ENCODE measurements at regions not wholly inside any gene's neighbourhood (a gene's known extent, or its start where the extent isn't known, plus 50 kb on each side); places are given as distances from the start of the nearest gene placed in this dataset.

GRCh38 chr7:131883769-131884168 lies 327.3 kb upstream of the PODXL start:
- Histone ChIP-seq H3K4me1 (no peaks in the 10 kb centered on the region), H3K9me3 (0 out of 2 replicates have a peak, but pooled peaks cover 2% of the 10 kb centered on the region), H3K36me3 (replicated peaks) (no peaks in the 10 kb centered on the region), H3K27me3 (ENCODE audit: low read depth) (no peaks in the 10 kb centered on the region), H3K4me3 (no peak overlapping the region)
- in situ Hi-C loops (cut with MboI; ENCODE audit: low sequenced_read_pairs): no loop called here
- no peak for DNase-seq (ENCODE audit: low spot score in 2 of 2)

- Histone ChIP-seq H3K27me3 (ENCODE audit: low read depth) (no peaks in the 10 kb centered on the region), H3K9me3 (0 out of 2 replicates have a peak, but pooled peaks cover 2% of the 10 kb centered on the region), H3K4me3 (no peak overlapping the region), H3K4me1 (no peaks in the 10 kb centered on the region), H3K36me3 (replicated peaks) (no peaks in the 10 kb centered on the region)
- in situ Hi-C loops (cut with MboI; ENCODE audit: low sequenced_read_pairs): no loop called here
- no peak for DNase-seq (ENCODE audit: low spot score in 2 of 2)
Measured at GRCh38 chr7:131883196-131883595, 326.8 kb upstream of the PODXL start.

GRCh38 chr7:131882321-131882720 lies 325.9 kb upstream of the PODXL start:
- in situ Hi-C loops (cut with MboI; ENCODE audit: low sequenced_read_pairs): no loop called here
- Histone ChIP-seq H3K4me3 (no peak overlapping the region), H3K9me3 (0 out of 2 replicates have a peak, but pooled peaks cover 2% of the 10 kb centered on the region), H3K4me1 (no peaks in the 10 kb centered on the region), H3K36me3 (replicated peaks) (no peaks in the 10 kb centered on the region), H3K27me3 (ENCODE audit: low read depth) (no peaks in the 10 kb centered on the region)
- no peak for DNase-seq (ENCODE audit: low spot score in 2 of 2)

GRCh38 chr7:131880078-131880477 lies 323.6 kb upstream of the PODXL start:
- H3K4me3 ChIP-seq: no peak overlapping the region
- no peaks in the 10 kb centered on the region for H3K36me3 ChIP-seq (replicated peaks)
- H3K27me3 ChIP-seq (ENCODE audit: low read depth): no peaks in the 10 kb centered on the region
- H3K9me3 ChIP-seq: no peaks in the 10 kb centered on the region
- no peaks in the 10 kb centered on the region for H3K4me1 ChIP-seq
- in situ Hi-C loops (cut with MboI; ENCODE audit: low sequenced_read_pairs): no loop called here
- no peak for DNase-seq (ENCODE audit: low spot score in 2 of 2)

GRCh38 chr7:131879424-131879823 lies 323.0 kb upstream of the PODXL start:
- H3K27me3 ChIP-seq (ENCODE audit: low read depth): no peaks in the 10 kb centered on the region
- no peak overlapping the region for H3K4me3 ChIP-seq
- DNase-seq (ENCODE audit: low spot score in 2 of 2): no peak
- in situ Hi-C loops (cut with MboI; ENCODE audit: low sequenced_read_pairs): no loop called here
- H3K4me1 ChIP-seq: no peaks in the 10 kb centered on the region
- H3K9me3 ChIP-seq: no peaks in the 10 kb centered on the region
- H3K36me3 ChIP-seq (replicated peaks): no peaks in the 10 kb centered on the region

DNA sequence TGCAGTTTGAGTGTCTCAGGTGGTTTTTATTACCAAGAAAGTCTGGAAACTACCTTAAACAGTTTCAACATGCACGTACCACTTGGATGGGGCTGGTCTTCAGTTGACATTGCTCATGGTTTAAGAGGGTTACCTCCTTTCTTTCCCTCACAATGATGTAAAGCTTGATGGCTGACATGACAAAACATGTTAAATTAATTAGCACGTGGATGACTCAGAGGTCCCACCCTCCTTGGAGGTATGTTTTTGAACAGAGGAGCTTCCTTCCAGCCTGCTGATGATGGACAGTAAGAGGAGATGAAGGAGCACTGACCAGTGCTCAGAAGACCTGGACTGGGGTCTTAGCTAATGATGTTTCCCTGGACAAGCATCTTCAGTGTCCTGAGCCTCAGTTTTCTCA lies 322.3 kb upstream of the PODXL start:
- Histone ChIP-seq H3K4me1 (no peaks in the 10 kb centered on the region), H3K4me3 (no peak overlapping the region), H3K36me3 (replicated peaks) (no peaks in the 10 kb centered on the region), H3K27me3 (ENCODE audit: low read depth) (no peaks in the 10 kb centered on the region), H3K9me3 (no peaks in the 10 kb centered on the region)
- in situ Hi-C loops (cut with MboI; ENCODE audit: low sequenced_read_pairs): no loop called here
- DNase-seq (ENCODE audit: low spot score in 2 of 2): no peak

GRCh38 chr7:131873581-131873980 lies 317.2 kb upstream of the PODXL start:
- no peaks in the 10 kb centered on the region for H3K4me1 ChIP-seq
- H3K36me3 ChIP-seq (replicated peaks): no peaks in the 10 kb centered on the region
- H3K4me3 ChIP-seq: no peak overlapping the region
- no peak for DNase-seq (ENCODE audit: low spot score in 2 of 2)
- H3K9me3 ChIP-seq: no peaks in the 10 kb centered on the region
- H3K27me3 ChIP-seq (ENCODE audit: low read depth): no peaks in the 10 kb centered on the region
- in situ Hi-C loops (cut with MboI; ENCODE audit: low sequenced_read_pairs): no loop called here

DNA sequence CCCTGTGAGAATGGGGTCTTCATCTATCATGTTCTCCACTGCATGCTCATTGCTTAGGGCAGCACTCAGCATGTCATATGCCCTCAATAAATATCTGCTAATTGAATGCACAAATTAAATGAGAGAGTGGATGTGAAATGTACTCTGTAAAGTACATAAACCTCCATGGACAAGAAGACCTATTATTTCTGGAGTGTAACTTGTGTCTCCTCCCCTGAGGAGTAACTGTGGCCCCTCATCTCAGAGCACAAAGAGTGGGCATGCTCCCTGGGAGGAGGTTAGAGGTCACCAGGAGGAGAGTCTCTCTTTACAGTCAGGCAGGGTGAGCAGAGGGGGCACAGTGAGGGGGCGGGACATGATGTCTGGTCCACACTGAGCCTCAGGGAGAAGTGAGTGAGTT lies 313.6 kb upstream of the PODXL start:
- Histone ChIP-seq H3K36me3 (replicated peaks) (no peaks in the 10 kb centered on the region), H3K4me3 (no peak overlapping the region), H3K9me3 (no peaks in the 10 kb centered on the region), H3K4me1 (no peaks in the 10 kb centered on the region), H3K27me3 (ENCODE audit: low read depth) (no peaks in the 10 kb centered on the region; the same call in 1 of the 2 replicates)
- DNase-seq (ENCODE audit: low spot score in 2 of 2): no peak
- in situ Hi-C loops (cut with MboI; ENCODE audit: low sequenced_read_pairs): no loop called here

- DNase-seq (ENCODE audit: low spot score in 2 of 2): no peak
- Histone ChIP-seq H3K4me1 (no peaks in the 10 kb centered on the region), H3K36me3 (replicated peaks) (no peaks in the 10 kb centered on the region), H3K4me3 (no peak overlapping the region), H3K9me3 (no peaks in the 10 kb centered on the region), H3K27me3 (ENCODE audit: low read depth) (no peaks in the 10 kb centered on the region; the same call in 1 of the 2 replicates)
- in situ Hi-C loops (cut with MboI; ENCODE audit: low sequenced_read_pairs): no loop called here
Measured at GRCh38 chr7:131869169-131869844, 312.9 kb upstream of the PODXL start.

- H3K9me3 ChIP-seq: no peaks in the 10 kb centered on the region
- H3K4me3 ChIP-seq: no peak overlapping the region
- H3K36me3 ChIP-seq (replicated peaks): no peaks in the 10 kb centered on the region
- H3K27me3 ChIP-seq (ENCODE audit: low read depth): no peaks in the 10 kb centered on the region; the same call in 1 of the 2 replicates
- in situ Hi-C loops (cut with MboI; ENCODE audit: low sequenced_read_pairs): no loop called here
- H3K4me1 ChIP-seq: no peaks in the 10 kb centered on the region
- DNase-seq (ENCODE audit: low spot score in 2 of 2): no peak
Measured at GRCh38 chr7:131867461-131867860, 311.0 kb upstream of the PODXL start.

- Histone ChIP-seq H3K36me3 (replicated peaks) (no peaks in the 10 kb centered on the region), H3K9me3 (no peaks in the 10 kb centered on the region), H3K4me1 (no peaks in the 10 kb centered on the region), H3K4me3 (no peak overlapping the region), H3K27me3 (ENCODE audit: low read depth) (peaks cover 3% of the 10 kb centered on the region; the same call in 1 of the 2 replicates)
- DNase-seq (ENCODE audit: low spot score in 2 of 2): no peak
- in situ Hi-C loops (cut with MboI; ENCODE audit: low sequenced_read_pairs): no loop called here
Measured at GRCh38 chr7:131865911-131866310, 309.5 kb upstream of the PODXL start.

DNA sequence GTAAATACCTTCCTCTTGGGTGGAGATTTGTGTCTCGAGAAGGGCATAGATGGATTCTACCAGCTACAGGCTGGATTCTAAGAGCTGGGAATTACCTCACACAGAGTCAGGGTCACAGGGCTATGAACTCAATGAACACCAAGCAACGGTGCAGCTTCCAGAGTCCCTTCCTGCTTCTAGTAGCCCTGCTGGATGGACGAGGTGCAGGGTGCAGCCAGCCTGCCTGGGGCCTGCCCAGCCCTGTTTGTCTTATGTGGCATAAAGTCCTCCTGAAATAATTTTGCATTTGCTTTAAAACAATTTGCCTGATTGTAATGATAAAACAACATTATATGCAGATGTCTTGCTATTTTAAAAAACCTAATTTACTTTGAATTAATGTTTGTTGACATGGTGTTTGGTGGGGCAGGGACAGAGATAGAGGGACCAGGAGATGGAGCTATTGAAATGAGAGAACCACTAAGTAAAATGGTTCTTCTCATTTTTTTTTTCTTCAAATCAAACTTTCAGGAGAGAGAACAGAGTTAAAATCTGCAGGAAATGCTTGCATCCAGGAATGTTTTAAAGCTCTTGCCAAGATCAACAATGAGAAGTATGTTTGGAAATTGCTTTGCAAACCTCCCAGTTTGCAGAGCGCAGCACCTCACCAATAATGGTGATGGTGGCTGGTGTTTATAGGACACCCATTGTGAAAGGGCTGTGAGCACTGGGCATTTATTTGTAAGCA lies 305.4 kb upstream of the PODXL start:
- no peaks in the 10 kb centered on the region for H3K36me3 ChIP-seq (replicated peaks)
- no peak for DNase-seq (ENCODE audit: low spot score in 2 of 2)
- in situ Hi-C loops (cut with MboI; ENCODE audit: low sequenced_read_pairs): no loop called here

DNA sequence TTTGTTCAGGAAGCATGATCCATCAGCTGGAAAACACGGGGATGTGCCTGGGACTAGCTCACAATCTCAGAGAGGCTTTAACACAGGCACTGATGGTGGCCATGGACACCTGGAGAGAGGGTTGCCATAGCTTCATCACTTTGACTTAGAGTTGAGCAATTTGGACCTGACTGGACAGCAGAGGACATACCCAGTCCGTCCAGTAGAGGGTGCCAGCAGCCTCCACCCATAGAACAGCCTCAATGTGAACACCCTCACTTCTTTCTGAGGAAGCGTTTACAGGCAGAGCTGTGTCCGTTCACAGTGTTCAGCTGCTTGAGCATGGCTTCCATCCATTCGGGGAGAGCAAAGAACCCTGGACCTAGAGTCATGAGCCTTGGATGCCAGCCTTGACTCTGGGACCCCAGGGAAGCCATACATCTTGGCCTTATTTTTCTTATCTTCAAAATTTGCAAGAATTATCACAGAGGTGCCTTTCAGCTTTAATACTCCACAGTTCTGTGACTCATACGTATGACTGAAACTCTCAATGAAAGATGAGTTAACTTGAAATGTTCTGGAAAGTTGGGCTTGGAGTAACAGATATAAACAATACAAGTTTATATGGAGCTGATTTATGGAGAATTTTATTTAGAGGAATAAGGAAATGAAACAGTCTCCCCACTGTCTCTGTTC lies 302.9 kb upstream of the PODXL start:
- Histone ChIP-seq H3K27me3 (ENCODE audit: low read depth) (0 out of 2 replicates have a peak, but pooled peaks cover 5% of the 10 kb centered on the region), H3K4me1 (no peaks in the 10 kb centered on the region), H3K36me3 (replicated peaks) (no peaks in the 10 kb centered on the region), H3K4me3 (no peak overlapping the region), H3K9me3 (no peaks in the 10 kb centered on the region)
- in situ Hi-C loops (cut with MboI; ENCODE audit: low sequenced_read_pairs): no loop called here
- peak; percentile 54 to 72 for DNase-seq (ENCODE audit: low spot score in 2 of 2)

More for the DNA sequence above, 305.4 kb upstream of the PODXL start:
- H3K9me3 ChIP-seq: no peaks in the 10 kb centered on the region
- H3K27me3 ChIP-seq (ENCODE audit: low read depth): peaks cover 5% of the 10 kb centered on the region; the same call in 1 of the 2 replicates
- no peak overlapping the region for H3K4me3 ChIP-seq
- no peaks in the 10 kb centered on the region for H3K4me1 ChIP-seq

DNA sequence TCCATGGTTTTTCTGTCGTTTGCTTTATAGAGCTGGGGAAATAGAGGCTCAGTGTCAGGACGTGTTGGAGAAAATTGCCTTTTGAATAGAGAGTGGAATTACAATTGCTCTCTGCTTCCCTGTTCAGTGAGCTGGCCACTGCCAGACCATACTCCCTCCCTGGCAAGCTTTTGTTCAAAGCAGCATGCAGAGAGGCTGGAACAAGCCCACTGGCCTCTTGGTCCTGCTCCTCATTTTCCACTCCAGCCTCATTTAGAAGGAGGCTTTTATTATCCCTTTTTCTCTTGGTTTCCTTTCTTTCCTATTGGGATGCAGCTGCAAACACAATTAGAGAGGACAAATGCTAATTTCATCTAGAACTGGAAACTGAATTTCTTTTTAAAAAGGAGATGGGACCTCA lies 302.2 kb upstream of the PODXL start:
- Histone ChIP-seq H3K4me1 (no peaks in the 10 kb centered on the region), H3K36me3 (replicated peaks) (no peaks in the 10 kb centered on the region), H3K9me3 (no peaks in the 10 kb centered on the region), H3K4me3 (no peak overlapping the region), H3K27me3 (ENCODE audit: low read depth) (0 out of 2 replicates have a peak, but pooled peaks cover 5% of the 10 kb centered on the region)
- no peak for DNase-seq (ENCODE audit: low spot score in 2 of 2)
- in situ Hi-C loops (cut with MboI; ENCODE audit: low sequenced_read_pairs): no loop called here
